ENCODE measurements at regions not wholly inside any gene's neighbourhood (a gene's known extent, or its start where the extent isn't known, plus 50 kb on each side); places are given as distances from the start of the nearest gene placed in this dataset.

GRCh38 chr2:64196963-64197362 is 52.7 kb upstream of the PELI1 start:
- no peaks in the 10 kb centered on the region for H3K9me3 Mint-ChIP-seq (ENCODE audit: unreplicated experiment)
- POLR2A ChIA-PET, result no interaction called here
- H3K27me3 Mint-ChIP-seq (ENCODE audit: insufficient read depth, unreplicated experiment), result no peaks in the 10 kb centered on the region
- intact Hi-C loops (cut with micrococcal nuclease; ENCODE audit: unreplicated experiment), result no loop called here
- H3K27ac Mint-ChIP-seq (ENCODE audit: unreplicated experiment), result no peak overlapping the region
- no peak overlapping the region for H3K4me3 Mint-ChIP-seq (ENCODE audit: unreplicated experiment)
- no peaks in the 10 kb centered on the region for H3K36me3 ChIP-seq (ENCODE audit: control insufficient read depth, insufficient read depth, low read length)
- CTCF ChIA-PET, result no interaction called here
- no peak for TF ChIP-seq CTCF (IDR thresholded peaks at IDR 0.05; ENCODE audit: insufficient read depth in 1 of 2, low read depth in 1 of 2, low read length in 1 of 2, severe bottlenecking in 1 of 2, unreplicated experiment in 1 of 2)
- no TSS peak for BruUV-seq (replicated peaks)
- no peaks in the 10 kb centered on the region for H3K36me3 Mint-ChIP-seq (ENCODE audit: insufficient read depth, unreplicated experiment)
- no peak overlapping the region for H3K4me3 ChIP-seq (ENCODE audit: low read depth, low read length)
- peaks cover 2% of the 10 kb centered on the region for H3K4me1 Mint-ChIP-seq (ENCODE audit: low read depth, unreplicated experiment)
- no peaks in the 10 kb centered on the region; the same call in 1 of the 2 replicates for H3K9me3 ChIP-seq
- DNase-seq, result no peak
- H3K4me1 ChIP-seq, result no peaks in the 10 kb centered on the region
- no peaks in the 10 kb centered on the region for H3K27me3 ChIP-seq (replicated peaks; ENCODE audit: control insufficient read depth, insufficient read depth, low read length)

GRCh38 chr2:64201151-64201550 is 56.9 kb upstream of the PELI1 start:
- H3K4me3 Mint-ChIP-seq (ENCODE audit: unreplicated experiment), result no peak overlapping the region
- H3K27me3 ChIP-seq (replicated peaks; ENCODE audit: control insufficient read depth, insufficient read depth, low read length), result no peaks in the 10 kb centered on the region
- no TSS peak for BruUV-seq (replicated peaks)
- peaks cover 29% of the 10 kb centered on the region for H3K4me1 Mint-ChIP-seq (ENCODE audit: low read depth, unreplicated experiment)
- H3K36me3 ChIP-seq (ENCODE audit: control insufficient read depth, insufficient read depth, low read length), result no peaks in the 10 kb centered on the region
- H3K4me1 ChIP-seq, result peaks cover 29% of the 10 kb centered on the region
- no peak overlapping the region for H3K27ac Mint-ChIP-seq (ENCODE audit: unreplicated experiment)
- H3K9me3 ChIP-seq, result no peaks in the 10 kb centered on the region
- H3K27me3 Mint-ChIP-seq (ENCODE audit: insufficient read depth, unreplicated experiment), result no peaks in the 10 kb centered on the region
- intact Hi-C loops (cut with micrococcal nuclease; ENCODE audit: unreplicated experiment), result no loop called here
- TF ChIP-seq CTCF (IDR thresholded peaks at IDR 0.05; ENCODE audit: insufficient read depth in 1 of 2, low read depth in 1 of 2, low read length in 1 of 2, severe bottlenecking in 1 of 2, unreplicated experiment in 1 of 2), result no peak
- ChIA-PET CTCF (no interaction called here), POLR2A (no interaction called here)
- H3K9me3 Mint-ChIP-seq (ENCODE audit: unreplicated experiment), result no peaks in the 10 kb centered on the region
- H3K36me3 Mint-ChIP-seq (ENCODE audit: insufficient read depth, unreplicated experiment), result peaks cover 6% of the 10 kb centered on the region
- no peak for DNase-seq
- no peak overlapping the region for H3K4me3 ChIP-seq (ENCODE audit: low read depth, low read length)

GRCh38 chr2:64202206-64202845 is 58.1 kb upstream of the PELI1 start:
- intact Hi-C loops (cut with micrococcal nuclease; ENCODE audit: unreplicated experiment), result no loop called here
- peaks cover 29% of the 10 kb centered on the region for H3K4me1 Mint-ChIP-seq (ENCODE audit: low read depth, unreplicated experiment)
- H3K27ac Mint-ChIP-seq (ENCODE audit: unreplicated experiment), result peak overlapping the region; percentile 81
- Histone ChIP-seq H3K36me3 (ENCODE audit: control insufficient read depth, insufficient read depth, low read length) (no peaks in the 10 kb centered on the region), H3K9me3 (no peaks in the 10 kb centered on the region), H3K4me1 (peaks cover 29% of the 10 kb centered on the region), H3K4me3 (ENCODE audit: low read depth, low read length) (no peak overlapping the region), H3K27me3 (replicated peaks; ENCODE audit: control insufficient read depth, insufficient read depth, low read length) (no peaks in the 10 kb centered on the region)
- no peak overlapping the region for H3K4me3 Mint-ChIP-seq (ENCODE audit: unreplicated experiment)
- no TSS peak for BruUV-seq (replicated peaks)
- no peaks in the 10 kb centered on the region for H3K9me3 Mint-ChIP-seq (ENCODE audit: unreplicated experiment)
- DNase-seq, result peak in 1 of 2 experiments; percentile 17
- ChIA-PET CTCF (no interaction called here), POLR2A (no interaction called here)
- no peak for TF ChIP-seq CTCF (IDR thresholded peaks at IDR 0.05; ENCODE audit: insufficient read depth in 1 of 2, low read depth in 1 of 2, low read length in 1 of 2, severe bottlenecking in 1 of 2, unreplicated experiment in 1 of 2)
- peaks cover 6% of the 10 kb centered on the region for H3K36me3 Mint-ChIP-seq (ENCODE audit: insufficient read depth, unreplicated experiment)
- H3K27me3 Mint-ChIP-seq (ENCODE audit: insufficient read depth, unreplicated experiment), result no peaks in the 10 kb centered on the region

Data from Caco-2 (cell line).